Hepatocyte (in vitro differentiated cells): ENCODE measurements at regions not wholly inside any gene's neighbourhood (a gene's known extent, or its start where the extent isn't known, plus 50 kb on each side); places are given as distances from the start of the nearest gene placed in this dataset.

Source experiments
- DNase-seq: peaks from one replicate; pipeline ENCODE4 v3.0.0-alpha.2; 2016; ENCODE audit warnings: low spot score
- H2AFZ ChIP-seq: fragments of 200-600 bp; sonication (generic); 2 replicates; pipeline ENCODE4 v1.6.0; 2016; ENCODE audit warnings: antibody characterized with exemption, mild to moderate bottlenecking
- H3K27ac ChIP-seq: fragments of 200-600 bp; sonication (generic); 2 replicates; pipeline ENCODE4 v1.5.1; 2016; ENCODE audit warnings: mild to moderate bottlenecking
- H3K27me3 ChIP-seq: fragments of 200-600 bp; sonication (generic); 2 replicates; pipeline ENCODE4 v1.6.1; 2016
- H3K36me3 ChIP-seq: fragments of 200-600 bp; sonication (generic); replicated peaks from 2 replicates; pipeline ENCODE4 v1.5.1; 2016; ENCODE audit warnings: low read depth; ENCODE audit not compliant: insufficient read depth
- H3K4me1 ChIP-seq: fragments of 200-600 bp; sonication (generic); 2 replicates; pipeline ENCODE4 v1.5.1; 2016; ENCODE audit warnings: mild to moderate bottlenecking, moderate library complexity; ENCODE audit not compliant: insufficient read depth
- H3K4me2 ChIP-seq: fragments of 200-600 bp; sonication (generic); 2 replicates; pipeline ENCODE4 v1.6.0; 2016
- H3K4me3 ChIP-seq: fragments of 200-600 bp; sonication (generic); 2 replicates; pipeline ENCODE4 v1.5.1; 2016; ENCODE audit warnings: mild to moderate bottlenecking
- H3K79me2 ChIP-seq: fragments of 200-600 bp; sonication (generic); 2 replicates; pipeline ENCODE4 v1.6.0; 2017; ENCODE audit warnings: mild to moderate bottlenecking
- H3K9me2 ChIP-seq: fragments of 200-600 bp; sonication (generic); replicated peaks from 2 replicates; pipeline ENCODE4 v1.6.0; 2017; ENCODE audit warnings: mild to moderate bottlenecking; ENCODE audit not compliant: insufficient read depth
- H3K9me3 ChIP-seq: fragments of 200-600 bp; sonication (generic); 2 replicates; pipeline ENCODE4 v1.5.1; 2016; ENCODE audit warnings: low read depth, mild to moderate bottlenecking
- H4K20me1 ChIP-seq: fragments of 200-600 bp; sonication (generic); 2 replicates; pipeline ENCODE4 v1.6.0; 2016; ENCODE audit warnings: mild to moderate bottlenecking; ENCODE audit not compliant: insufficient read depth, poor library complexity, severe bottlenecking
- EZH2 ChIP-seq: fragments of 200-600 bp; sonication (generic); IDR thresholded peaks from 2 replicates; pipeline ENCODE4 v1.6.1; 2016; ENCODE audit warnings: antibody characterized with exemption, mild to moderate bottlenecking, borderline replicate concordance
- EZH2phosphoT487 ChIP-seq: fragments of 200-600 bp; sonication (generic); IDR thresholded peaks from one replicate; pipeline ENCODE4 v1.6.1; 2018; ENCODE audit warnings: antibody characterized with exemption, mild to moderate bottlenecking, low read depth, moderate library complexity; ENCODE audit not compliant: unreplicated experiment, severe bottlenecking
- whole genome bisulfite sequencing: methylation state at CpG from one replicate; pipeline ENCODE4 v1.1.6; 2016; ENCODE audit warnings: low lambda C conversion rate; ENCODE audit errors: missing lambda C conversion rate; 5-methylcytosine and 5-hydroxymethylcytosine counted together
- TF ChIP-seq, protein P1 (sequence below): fragments of 200-600 bp; sonication (generic); IDR thresholded peaks from 2 replicates; pipeline ENCODE4 v1.5.1; 2016; ENCODE audit warnings: antibody characterized with exemption, mild to moderate bottlenecking; ENCODE audit not compliant: poor library complexity

DNA sequence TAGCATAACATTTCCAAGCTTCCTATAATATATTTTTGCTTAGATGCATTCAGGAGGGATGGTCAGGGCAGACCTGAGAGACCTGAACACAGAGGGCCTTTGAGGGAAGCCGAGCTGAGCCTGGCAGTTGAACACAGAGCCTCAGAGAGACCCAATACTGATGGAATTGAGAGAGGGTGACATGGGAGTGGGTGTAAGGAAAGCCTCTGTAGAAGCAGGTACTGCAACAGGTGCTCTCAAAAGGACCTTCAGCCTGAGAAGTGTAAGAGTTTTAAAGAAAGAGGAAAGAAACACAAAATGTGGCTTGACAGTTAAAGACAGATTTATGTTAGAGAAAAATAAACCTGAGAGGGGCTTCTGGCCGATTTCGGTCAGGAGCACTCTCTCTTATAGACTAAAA, 73.9 kb upstream of the PGBD5 start:
- no peak overlapping the region for H3K27ac ChIP-seq
- no peaks in the 10 kb centered on the region for H4K20me1 ChIP-seq
- no peaks in the 10 kb centered on the region for H3K79me2 ChIP-seq
- no peak overlapping the region for H3K4me2 ChIP-seq
- no peaks in the 10 kb centered on the region for H3K4me1 ChIP-seq
- H3K4me3 ChIP-seq = no peak overlapping the region
- no peaks in the 10 kb centered on the region for H3K36me3 ChIP-seq
- TF ChIP-seq, protein P1, sequence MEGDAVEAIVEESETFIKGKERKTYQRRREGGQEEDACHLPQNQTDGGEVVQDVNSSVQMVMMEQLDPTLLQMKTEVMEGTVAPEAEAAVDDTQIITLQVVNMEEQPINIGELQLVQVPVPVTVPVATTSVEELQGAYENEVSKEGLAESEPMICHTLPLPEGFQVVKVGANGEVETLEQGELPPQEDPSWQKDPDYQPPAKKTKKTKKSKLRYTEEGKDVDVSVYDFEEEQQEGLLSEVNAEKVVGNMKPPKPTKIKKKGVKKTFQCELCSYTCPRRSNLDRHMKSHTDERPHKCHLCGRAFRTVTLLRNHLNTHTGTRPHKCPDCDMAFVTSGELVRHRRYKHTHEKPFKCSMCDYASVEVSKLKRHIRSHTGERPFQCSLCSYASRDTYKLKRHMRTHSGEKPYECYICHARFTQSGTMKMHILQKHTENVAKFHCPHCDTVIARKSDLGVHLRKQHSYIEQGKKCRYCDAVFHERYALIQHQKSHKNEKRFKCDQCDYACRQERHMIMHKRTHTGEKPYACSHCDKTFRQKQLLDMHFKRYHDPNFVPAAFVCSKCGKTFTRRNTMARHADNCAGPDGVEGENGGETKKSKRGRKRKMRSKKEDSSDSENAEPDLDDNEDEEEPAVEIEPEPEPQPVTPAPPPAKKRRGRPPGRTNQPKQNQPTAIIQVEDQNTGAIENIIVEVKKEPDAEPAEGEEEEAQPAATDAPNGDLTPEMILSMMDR = no peak
- TF ChIP-seq EZH2phosphoT487 (no peak), EZH2 (no peak)
- WGBS = 90% methylated on average over 3 of the region's 3 CpGs
- H3K9me3 ChIP-seq = no peaks in the 10 kb centered on the region
- H3K27me3 ChIP-seq = no peaks in the 10 kb centered on the region
- H3K9me2 ChIP-seq = no peaks in the 10 kb centered on the region
- H2AFZ ChIP-seq = no peak overlapping the region
- no peak for DNase-seq

DNA sequence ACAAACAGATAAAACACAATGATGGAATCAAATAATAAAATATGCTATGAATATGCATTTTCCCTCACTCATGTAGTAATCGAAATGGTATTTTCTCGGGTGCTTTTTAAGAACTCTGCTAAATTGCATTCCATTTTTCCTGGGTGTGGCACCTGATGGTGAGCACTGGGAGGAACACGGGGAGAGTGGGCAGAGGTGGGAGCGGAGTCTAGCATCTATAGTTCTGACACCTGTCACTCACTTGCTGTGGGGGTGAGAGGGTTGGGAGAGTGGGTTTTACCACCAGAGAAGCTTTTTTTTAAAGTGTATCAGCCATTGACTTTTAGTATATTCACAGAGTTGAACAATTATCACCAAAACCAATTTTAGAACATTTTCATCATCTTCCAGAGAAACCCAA, 73.4 kb upstream of the PGBD5 start:
- no peaks in the 10 kb centered on the region for H3K9me3 ChIP-seq
- no peaks in the 10 kb centered on the region for H4K20me1 ChIP-seq
- peaks cover 3% of the 10 kb centered on the region for H3K27me3 ChIP-seq
- H3K79me2 ChIP-seq = no peaks in the 10 kb centered on the region
- DNase-seq = no peak
- no peak overlapping the region for H3K4me2 ChIP-seq
- H3K27ac ChIP-seq = no peak overlapping the region
- no peak for TF ChIP-seq EZH2
- TF ChIP-seq, protein P1 = no peak
- TF ChIP-seq EZH2phosphoT487 = no peak
- no peaks in the 10 kb centered on the region for H3K36me3 ChIP-seq
- no peak overlapping the region for H3K4me3 ChIP-seq
- no peaks in the 10 kb centered on the region for H3K4me1 ChIP-seq
- no peaks in the 10 kb centered on the region for H3K9me2 ChIP-seq
- no peak overlapping the region for H2AFZ ChIP-seq
- 90% methylated on average over 4 of the region's 4 CpGs for WGBS

DNA sequence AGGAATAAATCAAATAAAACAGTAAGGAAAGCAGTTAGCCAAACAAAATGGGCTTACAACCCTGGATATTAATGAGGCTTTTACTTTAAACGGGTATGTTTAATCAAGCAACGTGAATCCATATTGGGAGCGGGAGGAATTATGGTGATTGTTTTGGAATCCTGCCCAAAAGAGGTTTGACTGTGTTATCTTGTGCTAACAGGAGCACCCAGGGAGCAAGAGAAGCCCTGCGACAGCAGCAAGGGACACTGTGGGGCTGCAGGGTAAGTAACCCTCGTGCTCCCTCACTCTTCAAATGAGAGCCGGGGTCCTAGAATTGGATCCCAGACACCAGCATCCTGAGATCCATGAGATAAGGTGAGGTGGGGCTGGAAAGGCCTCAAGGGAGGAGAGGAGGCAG, 72.6 kb upstream of the PGBD5 start:
- 74% methylated on average over 6 of the region's 6 CpGs for WGBS
- Histone ChIP-seq H3K4me2 (no peak overlapping the region), H3K4me1 (no peaks in the 10 kb centered on the region), H3K27ac (no peak overlapping the region), H4K20me1 (no peaks in the 10 kb centered on the region), H3K9me3 (no peaks in the 10 kb centered on the region), H2AFZ (no peak overlapping the region), H3K79me2 (no peaks in the 10 kb centered on the region), H3K27me3 (peaks cover 3% of the 10 kb centered on the region), H3K36me3 (no peaks in the 10 kb centered on the region), H3K9me2 (no peaks in the 10 kb centered on the region), H3K4me3 (no peak overlapping the region)
- DNase-seq = no peak
- TF ChIP-seq EZH2 (no peak), EZH2phosphoT487 (no peak)
- TF ChIP-seq, protein P1 = no peak

DNA sequence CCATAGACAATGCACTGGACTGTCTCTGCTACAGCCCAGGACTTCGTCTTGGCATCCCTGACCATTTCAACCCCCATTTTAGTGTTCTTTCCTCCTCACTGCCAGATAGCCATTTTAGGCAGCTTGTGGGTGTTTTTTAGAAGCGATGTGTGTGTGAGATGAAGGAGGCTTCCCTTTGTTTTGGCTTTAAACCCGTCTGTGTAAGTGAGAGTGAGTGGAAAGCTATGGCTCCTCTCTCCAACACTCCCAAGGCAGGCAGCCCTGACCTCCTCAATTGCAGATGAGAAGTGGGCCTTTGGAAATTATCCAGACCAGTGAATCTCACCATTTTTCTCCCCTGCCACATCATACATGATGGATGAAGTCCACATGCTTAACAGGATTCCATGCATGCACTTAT, 70.3 kb upstream of the PGBD5 start:
- H3K27me3 ChIP-seq = peaks cover 3% of the 10 kb centered on the region
- DNase-seq = no peak
- H3K79me2 ChIP-seq = no peaks in the 10 kb centered on the region
- no peak overlapping the region for H2AFZ ChIP-seq
- WGBS = 86% methylated on average over 3 of the region's 3 CpGs
- no peak overlapping the region for H3K4me3 ChIP-seq
- TF ChIP-seq EZH2 = no peak
- no peak for TF ChIP-seq EZH2phosphoT487
- TF ChIP-seq, protein P1 = no peak
- H3K36me3 ChIP-seq = no peaks in the 10 kb centered on the region
- no peaks in the 10 kb centered on the region for H3K9me3 ChIP-seq
- no peaks in the 10 kb centered on the region for H3K4me1 ChIP-seq
- H3K4me2 ChIP-seq = peak overlapping the region; percentile 53
- no peak overlapping the region for H3K27ac ChIP-seq
- H4K20me1 ChIP-seq = no peaks in the 10 kb centered on the region
- H3K9me2 ChIP-seq = no peaks in the 10 kb centered on the region
